ENCODE measurements at regions not wholly inside any gene's neighbourhood (a gene's known extent, or its start where the extent isn't known, plus 50 kb on each side); places are given as distances from the start of the nearest gene placed in this dataset.

GRCh38 chr9:109586993-109587392, 88.9 kb upstream of the PTPN3 start:
- H3K4me3 ChIP-seq: no peak overlapping the region
- DNase-seq: no peak
- peaks cover 7% of the 10 kb centered on the region; the same call in 1 of the 2 replicates for H3K9me3 ChIP-seq
- no peaks in the 10 kb centered on the region for H3K36me3 ChIP-seq
- H3K27me3 ChIP-seq: no peaks in the 10 kb centered on the region

GRCh38 chr9:109588415-109588814, 90.3 kb upstream of the PTPN3 start:
- Histone ChIP-seq H3K4me3 (no peak overlapping the region), H3K27me3 (no peaks in the 10 kb centered on the region), H3K36me3 (no peaks in the 10 kb centered on the region), H3K9me3 (peaks cover 6% of the 10 kb centered on the region; the same call in 1 of the 2 replicates)
- DNase-seq: no peak

- Histone ChIP-seq H3K36me3 (no peaks in the 10 kb centered on the region), H3K27me3 (no peaks in the 10 kb centered on the region), H3K4me3 (no peak overlapping the region), H3K9me3 (0 out of 2 replicates have a peak, but pooled peaks cover 3% of the 10 kb centered on the region)
- peak; percentile 25 for DNase-seq
Observed at GRCh38 chr9:109590966-109591365, 92.9 kb upstream of the PTPN3 start.

- no peaks in the 10 kb centered on the region for H3K36me3 ChIP-seq
- H3K9me3 ChIP-seq: 0 out of 2 replicates have a peak, but pooled peaks cover 3% of the 10 kb centered on the region
- no peaks in the 10 kb centered on the region for H3K27me3 ChIP-seq
- H3K4me3 ChIP-seq: no peak overlapping the region
- no peak for DNase-seq
Observed at GRCh38 chr9:109591691-109592090, 93.6 kb upstream of the PTPN3 start.

- Histone ChIP-seq H3K36me3 (no peaks in the 10 kb centered on the region), H3K27me3 (no peaks in the 10 kb centered on the region), H3K9me3 (0 out of 2 replicates have a peak, but pooled peaks cover 3% of the 10 kb centered on the region), H3K4me3 (no peak overlapping the region)
- DNase-seq: no peak
Observed at GRCh38 chr9:109593612-109594011, 95.5 kb upstream of the PTPN3 start.

GRCh38 chr9:109597496-109597895, 99.4 kb upstream of the PTPN3 start:
- no peaks in the 10 kb centered on the region for H3K27me3 ChIP-seq
- H3K36me3 ChIP-seq: no peaks in the 10 kb centered on the region
- no peak overlapping the region for H3K4me3 ChIP-seq
- DNase-seq: no peak
- H3K9me3 ChIP-seq: no peaks in the 10 kb centered on the region

- Histone ChIP-seq H3K27me3 (no peaks in the 10 kb centered on the region), H3K4me3 (no peak overlapping the region), H3K9me3 (no peaks in the 10 kb centered on the region), H3K36me3 (no peaks in the 10 kb centered on the region)
- no peak for DNase-seq
Observed at GRCh38 chr9:109599131-109599530, 101.0 kb upstream of the PTPN3 start.

- Histone ChIP-seq H3K27me3 (no peaks in the 10 kb centered on the region), H3K36me3 (no peaks in the 10 kb centered on the region), H3K9me3 (no peaks in the 10 kb centered on the region), H3K4me3 (no peak overlapping the region)
- peak; percentile 53 for DNase-seq
Observed at GRCh38 chr9:109599711-109600110, 101.6 kb upstream of the PTPN3 start.

GRCh38 chr9:109600142-109600541, 102.0 kb upstream of the PTPN3 start:
- Histone ChIP-seq H3K27me3 (no peaks in the 10 kb centered on the region), H3K4me3 (no peak overlapping the region), H3K9me3 (no peaks in the 10 kb centered on the region), H3K36me3 (no peaks in the 10 kb centered on the region)
- DNase-seq: peak; percentile 97

GRCh38 chr9:109601181-109601580, 103.1 kb upstream of the PTPN3 start:
- no peak for DNase-seq
- no peaks in the 10 kb centered on the region for H3K9me3 ChIP-seq
- H3K4me3 ChIP-seq: no peak overlapping the region
- no peaks in the 10 kb centered on the region for H3K36me3 ChIP-seq
- H3K27me3 ChIP-seq: no peaks in the 10 kb centered on the region

- no peaks in the 10 kb centered on the region for H3K27me3 ChIP-seq
- H3K9me3 ChIP-seq: no peaks in the 10 kb centered on the region
- H3K36me3 ChIP-seq: no peaks in the 10 kb centered on the region
- no peak for DNase-seq
- no peak overlapping the region for H3K4me3 ChIP-seq
Observed at GRCh38 chr9:109602987-109603386, 104.9 kb upstream of the PTPN3 start.

- Histone ChIP-seq H3K27me3 (no peaks in the 10 kb centered on the region), H3K36me3 (no peaks in the 10 kb centered on the region), H3K4me3 (no peak overlapping the region), H3K9me3 (no peaks in the 10 kb centered on the region)
- no peak for DNase-seq
Observed at GRCh38 chr9:109604131-109604530, 106.0 kb upstream of the PTPN3 start.

GRCh38 chr9:109604781-109605180, 106.7 kb upstream of the PTPN3 start:
- no peak overlapping the region for H3K4me3 ChIP-seq
- no peaks in the 10 kb centered on the region for H3K9me3 ChIP-seq
- H3K27me3 ChIP-seq: no peaks in the 10 kb centered on the region; the same call in 1 of the 2 replicates
- H3K36me3 ChIP-seq: no peaks in the 10 kb centered on the region
- no peak for DNase-seq

- no peaks in the 10 kb centered on the region for H3K9me3 ChIP-seq
- DNase-seq: no peak
- H3K27me3 ChIP-seq: peaks cover 4% of the 10 kb centered on the region; the same call in 1 of the 2 replicates
- H3K4me3 ChIP-seq: no peak overlapping the region
- no peaks in the 10 kb centered on the region for H3K36me3 ChIP-seq
Observed at GRCh38 chr9:109609060-109609459, 111.0 kb upstream of the PTPN3 start.

- peaks cover 11% of the 10 kb centered on the region for H3K27me3 ChIP-seq
- no peak for DNase-seq
Observed at GRCh38 chr9:109616571-109617120, 118.5 kb upstream of the PTPN3 start.

GRCh38 chr9:109619310-109619709, 121.2 kb upstream of the PTPN3 start:
- Histone ChIP-seq H3K9me3 (no peaks in the 10 kb centered on the region; the same call in 1 of the 2 replicates), H3K4me3 (no peak overlapping the region), H3K27me3 (peaks cover 20% of the 10 kb centered on the region), H3K36me3 (no peaks in the 10 kb centered on the region)
- DNase-seq: no peak

More at GRCh38 chr9:109616571-109617120, 118.5 kb upstream of the PTPN3 start:
- no peaks in the 10 kb centered on the region; the same call in 1 of the 2 replicates for H3K9me3 ChIP-seq
- no peak overlapping the region for H3K4me3 ChIP-seq
- no peaks in the 10 kb centered on the region for H3K36me3 ChIP-seq

GRCh38 chr9:109624143-109624542, 126.0 kb upstream of the PTPN3 start:
- Histone ChIP-seq H3K36me3 (no peaks in the 10 kb centered on the region), H3K27me3 (peaks cover 32% of the 10 kb centered on the region), H3K4me3 (no peak overlapping the region), H3K9me3 (no peaks in the 10 kb centered on the region)
- DNase-seq: no peak

GRCh38 chr9:109624896-109625295, 126.8 kb upstream of the PTPN3 start:
- H3K27me3 ChIP-seq: peaks cover 35% of the 10 kb centered on the region
- H3K36me3 ChIP-seq: no peaks in the 10 kb centered on the region
- no peaks in the 10 kb centered on the region for H3K9me3 ChIP-seq
- no peak overlapping the region for H3K4me3 ChIP-seq
- no peak for DNase-seq

Data from MG63 (cell line).